ENCODE measurements at regions not wholly inside any gene's neighbourhood (a gene's known extent, or its start where the extent isn't known, plus 50 kb on each side); places are given as distances from the start of the nearest gene placed in this dataset.

- ChIA-PET POLR2A (ENCODE audit: low non-redundant PET) (no interaction called here), CTCF (interaction anchor here (0.5 kb wide), 1 partner anchor 316 kb away, joined by 3 read pairs; no protein-coding TSS in a partner anchor)
- no peak for DNase-seq (ENCODE audit: low spot score)
- no peak for TF ChIP-seq CTCF (conservative IDR thresholded peaks at IDR 0.05; ENCODE audit: low read depth)
- no peak overlapping the region for H3K27ac ChIP-seq
Observed at GRCh38 chr19:30278882-30279254, 93.3 kb upstream of the ZNF536 start.

GRCh38 chr19:30280018-30280417, 92.2 kb upstream of the ZNF536 start:
- ChIA-PET POLR2A (ENCODE audit: low non-redundant PET) (no interaction called here), CTCF (interaction anchor here (0.6 kb wide), 1 partner anchor 487 kb away, joined by 4 read pairs; no protein-coding TSS in a partner anchor)
- H3K27ac ChIP-seq = no peak overlapping the region
- no peak for TF ChIP-seq CTCF (conservative IDR thresholded peaks at IDR 0.05; ENCODE audit: low read depth)
- no peak for DNase-seq (ENCODE audit: low spot score)

GRCh38 chr19:30281906-30282305, 90.3 kb upstream of the ZNF536 start:
- no peak overlapping the region for H3K27ac ChIP-seq
- CTCF ChIA-PET = no interaction called here
- TF ChIP-seq CTCF (conservative IDR thresholded peaks at IDR 0.05; ENCODE audit: low read depth) = no peak
- DNase-seq (ENCODE audit: low spot score) = no peak
- POLR2A ChIA-PET (ENCODE audit: low non-redundant PET) = no interaction called here

GRCh38 chr19:30283556-30283955, 88.6 kb upstream of the ZNF536 start:
- POLR2A ChIA-PET (ENCODE audit: low non-redundant PET) = no interaction called here
- H3K27ac ChIP-seq = no peak overlapping the region
- DNase-seq (ENCODE audit: low spot score) = no peak
- CTCF ChIA-PET = no interaction called here
- no peak for TF ChIP-seq CTCF (conservative IDR thresholded peaks at IDR 0.05; ENCODE audit: low read depth)

GRCh38 chr19:30284209-30284608, 88.0 kb upstream of the ZNF536 start:
- H3K27ac ChIP-seq = no peak overlapping the region
- POLR2A ChIA-PET (ENCODE audit: low non-redundant PET) = no interaction called here
- DNase-seq (ENCODE audit: low spot score) = no peak
- CTCF ChIA-PET = no interaction called here
- no peak for TF ChIP-seq CTCF (conservative IDR thresholded peaks at IDR 0.05; ENCODE audit: low read depth)

GRCh38 chr19:30284885-30285284, 87.3 kb upstream of the ZNF536 start:
- no peak overlapping the region for H3K27ac ChIP-seq
- CTCF ChIA-PET = interaction anchor here (0.6 kb wide), 1 partner anchor 263 kb away, joined by 3 read pairs; no protein-coding TSS in a partner anchor
- POLR2A ChIA-PET (ENCODE audit: low non-redundant PET) = no interaction called here
- no peak for DNase-seq (ENCODE audit: low spot score)
- no peak for TF ChIP-seq CTCF (conservative IDR thresholded peaks at IDR 0.05; ENCODE audit: low read depth)

GRCh38 chr19:30286378-30286777, 85.8 kb upstream of the ZNF536 start:
- DNase-seq (ENCODE audit: low spot score) = no peak
- ChIA-PET POLR2A (ENCODE audit: low non-redundant PET) (no interaction called here), CTCF (no interaction called here)
- TF ChIP-seq CTCF (conservative IDR thresholded peaks at IDR 0.05; ENCODE audit: low read depth) = no peak
- no peak overlapping the region for H3K27ac ChIP-seq
